A673 (cell line): ENCODE measurements at regions not wholly inside any gene's neighbourhood (a gene's known extent, or its start where the extent isn't known, plus 50 kb on each side); places are given as distances from the start of the nearest gene placed in this dataset.

Experiments
- BruUV-seq: library from RNA; stranded (reverse); fragments of 400-500 nt; replicated peaks from 2 replicates; lab custom pipeline; 2021; lab: Mats Ljungman, UMichigan
- CTCF ChIA-PET: fragments of 300-600 bp; sonication (Branson Sonifier 250); formaldehyde crosslinking; loops from one replicate; lab custom pipeline; 2022; ENCODE audit warnings: antibody characterized with exemption; lab: Charles Lee
- POLR2A ChIA-PET: fragments of 300-600 bp; sonication (Branson Sonifier 250); formaldehyde crosslinking; loops from one replicate; lab custom pipeline; 2022; ENCODE audit warnings: antibody characterized with exemption; ENCODE audit not compliant: low non-redundant PET; lab: Charles Lee
- DNase-seq: peaks from one replicate; pipeline ENCODE4 v3.0.0-alpha.2; 2015; ENCODE audit warnings: low spot score
- H3K27ac ChIP-seq: fragments of 200-600 bp; sonication (generic); 2 replicates; pipeline ENCODE4 v1.5.1; 2016; ENCODE audit warnings: mixed run types, low read depth, mild to moderate bottlenecking, mixed read lengths, antibody characterized with exemption, low read length; ENCODE audit not compliant: poor library complexity, severe bottlenecking
- H3K27me3 ChIP-seq: fragments of 200-600 bp; sonication (generic); replicated peaks from 2 replicates; pipeline ENCODE4 v1.6.1; 2017; ENCODE audit warnings: mixed run types, low read depth, mild to moderate bottlenecking, mixed read lengths, antibody characterized with exemption, low read length; ENCODE audit not compliant: insufficient read depth, poor library complexity
- H3K36me3 ChIP-seq: fragments of 200-600 bp; sonication (generic); 2 replicates; pipeline ENCODE4 v1.6.1; 2016; ENCODE audit warnings: mixed run types, mild to moderate bottlenecking, mixed read lengths, antibody characterized with exemption, low read length; ENCODE audit not compliant: insufficient read depth, poor library complexity, severe bottlenecking
- H3K4me1 ChIP-seq: fragments of 200-600 bp; sonication (generic); 2 replicates; pipeline ENCODE4 v1.6.1; 2017; ENCODE audit warnings: mixed run types, mild to moderate bottlenecking, mixed read lengths, antibody characterized with exemption, low read length; ENCODE audit not compliant: insufficient read depth, poor library complexity, severe bottlenecking
- H3K4me3 ChIP-seq: fragments of 200-600 bp; sonication (generic); 2 replicates; pipeline ENCODE4 v1.5.1; 2016; ENCODE audit warnings: low read depth, mixed run types, mild to moderate bottlenecking, mixed read lengths, low read length; ENCODE audit not compliant: poor library complexity, severe bottlenecking
- H3K9me3 ChIP-seq: fragments of 200-600 bp; sonication (generic); 2 replicates; pipeline ENCODE4 v1.6.1; 2016; ENCODE audit warnings: mixed run types, low read depth, mild to moderate bottlenecking, mixed read lengths, antibody characterized with exemption, low read length; ENCODE audit not compliant: poor library complexity, severe bottlenecking
- EZH2 ChIP-seq: fragments of 200-600 bp; sonication (generic); IDR thresholded peaks from 2 replicates; pipeline ENCODE4 v1.6.1; 2017; ENCODE audit warnings: borderline replicate concordance, low read depth, mild to moderate bottlenecking, mixed read lengths, antibody characterized with exemption, low read length; ENCODE audit not compliant: poor library complexity, severe bottlenecking
- intact Hi-C: fragments of 100-400 bp; cut with micrococcal nuclease; formaldehyde crosslinking; loops from one replicate; pipeline ENCODE4 v1.10.0; 2022; ENCODE audit not compliant: unreplicated experiment
- TF ChIP-seq, protein P1 (sequence below): fragments of 300-800, 200-600 bp; sonication (generic); conservative IDR thresholded peaks from 2 replicates; pipeline ENCODE4 v1.5.1; 2017; ENCODE audit warnings: low read depth, mild to moderate bottlenecking, antibody characterized with exemption, low read length, moderate library complexity, mixed read lengths

DNA sequence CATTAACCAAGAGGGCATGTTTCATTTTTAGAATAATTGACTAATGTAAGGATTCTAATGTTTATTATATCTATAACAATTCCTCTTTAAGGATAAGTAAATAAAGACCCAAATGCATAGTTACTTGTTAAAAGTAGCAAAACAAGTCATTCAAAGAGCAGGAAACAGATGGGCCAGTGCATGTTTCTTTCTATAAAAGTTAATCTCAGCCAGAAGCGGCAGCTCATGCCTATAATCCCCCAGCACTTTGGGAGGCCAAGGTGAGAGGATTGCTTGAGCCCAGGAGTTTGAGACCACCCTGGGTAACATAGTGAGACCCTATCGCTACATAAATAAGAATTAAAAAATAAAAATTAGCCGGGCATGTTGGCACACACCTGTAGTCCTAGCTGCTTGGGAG is 391.0 kb upstream of the RGS6 start:
- H3K9me3 ChIP-seq: no peaks in the 10 kb centered on the region
- intact Hi-C loops: no loop called here
- TF ChIP-seq, protein P1, sequence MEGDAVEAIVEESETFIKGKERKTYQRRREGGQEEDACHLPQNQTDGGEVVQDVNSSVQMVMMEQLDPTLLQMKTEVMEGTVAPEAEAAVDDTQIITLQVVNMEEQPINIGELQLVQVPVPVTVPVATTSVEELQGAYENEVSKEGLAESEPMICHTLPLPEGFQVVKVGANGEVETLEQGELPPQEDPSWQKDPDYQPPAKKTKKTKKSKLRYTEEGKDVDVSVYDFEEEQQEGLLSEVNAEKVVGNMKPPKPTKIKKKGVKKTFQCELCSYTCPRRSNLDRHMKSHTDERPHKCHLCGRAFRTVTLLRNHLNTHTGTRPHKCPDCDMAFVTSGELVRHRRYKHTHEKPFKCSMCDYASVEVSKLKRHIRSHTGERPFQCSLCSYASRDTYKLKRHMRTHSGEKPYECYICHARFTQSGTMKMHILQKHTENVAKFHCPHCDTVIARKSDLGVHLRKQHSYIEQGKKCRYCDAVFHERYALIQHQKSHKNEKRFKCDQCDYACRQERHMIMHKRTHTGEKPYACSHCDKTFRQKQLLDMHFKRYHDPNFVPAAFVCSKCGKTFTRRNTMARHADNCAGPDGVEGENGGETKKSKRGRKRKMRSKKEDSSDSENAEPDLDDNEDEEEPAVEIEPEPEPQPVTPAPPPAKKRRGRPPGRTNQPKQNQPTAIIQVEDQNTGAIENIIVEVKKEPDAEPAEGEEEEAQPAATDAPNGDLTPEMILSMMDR: no peak
- no peak for TF ChIP-seq EZH2
- ChIA-PET CTCF (no interaction called here), POLR2A (no interaction called here)
- no peaks in the 10 kb centered on the region for H3K27me3 ChIP-seq
- no TSS peak for BruUV-seq
- no peaks in the 10 kb centered on the region for H3K36me3 ChIP-seq
- peak; percentile 33 for DNase-seq
- no peak overlapping the region for H3K4me3 ChIP-seq
- H3K27ac ChIP-seq: no peak overlapping the region
- peaks cover 62% of the 10 kb centered on the region for H3K4me1 ChIP-seq

DNA sequence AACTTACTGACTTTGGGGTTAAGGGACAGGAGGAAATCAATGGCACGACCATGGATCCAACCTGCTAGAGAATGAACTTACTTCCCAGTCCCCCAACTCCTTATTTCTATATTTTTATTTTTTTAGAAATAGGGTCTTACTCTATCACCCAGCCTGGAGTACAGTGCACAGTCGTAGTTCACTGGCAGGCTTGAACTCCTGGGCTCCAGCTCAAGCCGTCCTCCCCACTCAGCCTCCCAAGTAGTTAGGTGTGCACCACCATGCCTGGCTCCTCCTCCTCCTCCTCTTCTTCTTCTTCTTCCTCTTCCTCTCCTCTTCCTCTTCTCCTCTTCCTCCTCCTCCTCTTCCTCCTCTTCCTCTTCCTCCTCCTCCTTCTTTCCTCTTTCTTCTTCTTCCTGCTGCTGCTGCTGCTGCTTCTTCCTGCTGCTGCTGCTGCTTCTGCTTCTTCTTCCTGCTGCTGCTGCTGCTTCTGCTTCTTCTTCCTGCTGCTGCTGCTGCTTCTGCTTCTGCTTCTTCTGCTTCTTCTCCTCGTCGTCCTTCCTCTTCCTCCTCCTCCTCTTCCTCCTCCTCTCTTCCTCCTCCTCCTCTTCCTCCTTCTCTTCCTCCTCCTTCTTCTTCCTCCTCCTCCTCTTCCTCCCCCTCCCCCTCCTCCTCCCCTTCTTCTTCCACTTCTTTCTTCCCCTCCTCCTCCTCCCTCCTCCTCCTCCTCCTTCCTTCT is 390.1 kb upstream of the RGS6 start:
- CTCF ChIA-PET: no interaction called here
- TF ChIP-seq, protein P1: no peak
- TF ChIP-seq EZH2: no peak
- Histone ChIP-seq H3K9me3 (no peaks in the 10 kb centered on the region), H3K27ac (no peak overlapping the region), H3K27me3 (no peaks in the 10 kb centered on the region), H3K4me1 (peaks cover 54% of the 10 kb centered on the region), H3K36me3 (no peaks in the 10 kb centered on the region), H3K4me3 (no peak overlapping the region)
- intact Hi-C loops: no loop called here
- POLR2A ChIA-PET: no interaction called here
- DNase-seq: no peak
- no TSS peak for BruUV-seq

DNA sequence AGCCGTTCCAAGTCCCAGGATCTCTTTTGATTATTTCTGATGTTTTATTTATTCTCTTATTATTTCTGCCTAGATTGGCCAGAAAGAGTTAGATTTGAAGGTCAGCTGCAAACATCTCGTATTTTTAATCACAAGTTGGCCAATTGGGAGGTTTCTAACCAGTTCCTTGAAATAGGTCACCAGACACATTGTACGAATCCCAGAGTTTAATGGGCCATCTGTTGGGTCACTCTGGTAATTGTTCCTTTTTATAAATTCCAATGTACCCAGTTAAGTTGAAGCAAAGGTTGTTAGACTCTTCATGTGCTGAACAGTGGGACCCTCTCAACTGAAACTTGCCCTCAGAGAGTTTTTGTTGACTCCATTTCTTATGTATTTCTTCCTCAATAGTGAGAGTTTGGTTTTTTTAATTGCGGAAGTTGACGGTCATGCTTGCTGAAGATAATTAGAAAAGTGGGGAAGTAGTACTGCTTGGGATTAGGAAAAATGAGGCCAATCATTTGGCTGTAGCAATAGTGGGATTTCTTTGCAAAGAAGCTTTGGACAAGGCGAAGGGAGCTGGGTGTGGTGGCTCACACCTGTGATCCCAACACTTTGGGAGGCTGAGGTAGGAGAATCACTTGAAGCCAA is 382.7 kb upstream of the RGS6 start:
- CTCF ChIA-PET: no interaction called here
- TF ChIP-seq EZH2: no peak
- TF ChIP-seq, protein P1: no peak
- H3K27ac ChIP-seq: no peak overlapping the region

More for the DNA sequence above, 382.7 kb upstream of the RGS6 start:
- no peak overlapping the region for H3K4me3 ChIP-seq
- BruUV-seq: no TSS peak
- no peak for DNase-seq
- no peaks in the 10 kb centered on the region for H3K27me3 ChIP-seq
- H3K4me1 ChIP-seq: no peaks in the 10 kb centered on the region
- no peaks in the 10 kb centered on the region for H3K9me3 ChIP-seq
- intact Hi-C loops: no loop called here
- POLR2A ChIA-PET: no interaction called here
- no peaks in the 10 kb centered on the region for H3K36me3 ChIP-seq
